Caki2 (cell line): ENCODE measurements at regions not wholly inside any gene's neighbourhood (a gene's known extent, or its start where the extent isn't known, plus 50 kb on each side); places are given as distances from the start of the nearest gene placed in this dataset.

Experiments
- DNase-seq: peaks from one replicate; pipeline ENCODE4 v3.0.0-alpha.2; 2015; ENCODE audit warnings: low read depth
- in situ Hi-C: cut with HindIII; loops from 2 replicates; pipeline ENCODE4 v1.10.0; 2016; ENCODE audit warnings: low sequenced_read_pairs, low pct_unique_long_range_greater_than_20kb, mixed read lengths

GRCh38 chr5:68646144-68646543, 430.6 kb downstream of the PIK3R1 start:
- in situ Hi-C loops: no loop called here
- no peak for DNase-seq

- in situ Hi-C loops: no loop called here
Measured at GRCh38 chr5:68647743-68648142, 432.2 kb downstream of the PIK3R1 start.

GRCh38 chr5:68648944-68649857, 433.6 kb downstream of the PIK3R1 start:
- in situ Hi-C loops: no loop called here
- no peak for DNase-seq

More at GRCh38 chr5:68647743-68648142, 432.2 kb downstream of the PIK3R1 start:
- DNase-seq: no peak

- peak; percentile 27 for DNase-seq
- in situ Hi-C loops: no loop called here
Measured at GRCh38 chr5:68652534-68652965, 437.0 kb downstream of the PIK3R1 start.

- no peak for DNase-seq
- in situ Hi-C loops: no loop called here
Measured at GRCh38 chr5:68653471-68653870, 437.9 kb downstream of the PIK3R1 start.

GRCh38 chr5:68657055-68657961, 436.5 kb upstream of the SLC30A5 start:
- DNase-seq: no peak
- in situ Hi-C loops: no loop called here

GRCh38 chr5:68658810-68659372, 434.9 kb upstream of the SLC30A5 start:
- in situ Hi-C loops: no loop called here
- no peak for DNase-seq

GRCh38 chr5:68659881-68660280, 433.9 kb upstream of the SLC30A5 start:
- in situ Hi-C loops: no loop called here
- no peak for DNase-seq

- DNase-seq: no peak
- in situ Hi-C loops: no loop called here
Measured at GRCh38 chr5:68661237-68661636, 432.6 kb upstream of the SLC30A5 start.

- in situ Hi-C loops: no loop called here
- DNase-seq: no peak
Measured at GRCh38 chr5:68662804-68663307, 431.0 kb upstream of the SLC30A5 start.

- in situ Hi-C loops: no loop called here
- no peak for DNase-seq
Measured at GRCh38 chr5:68669864-68670575, 423.8 kb upstream of the SLC30A5 start.

GRCh38 chr5:68673106-68673822, 420.6 kb upstream of the SLC30A5 start:
- DNase-seq: peak; percentile 74
- in situ Hi-C loops: no loop called here

- in situ Hi-C loops: no loop called here
- DNase-seq: no peak
Measured at GRCh38 chr5:68673823-68674180, 420.0 kb upstream of the SLC30A5 start.

- no peak for DNase-seq
Measured at GRCh38 chr5:68679041-68679440, 414.8 kb upstream of the SLC30A5 start.

GRCh38 chr5:68680366-68680765, 413.4 kb upstream of the SLC30A5 start:
- in situ Hi-C loops: no loop called here
- DNase-seq: no peak

More at GRCh38 chr5:68679041-68679440, 414.8 kb upstream of the SLC30A5 start:
- in situ Hi-C loops: no loop called here

- in situ Hi-C loops: no loop called here
- no peak for DNase-seq
Measured at GRCh38 chr5:68681929-68682328, 411.9 kb upstream of the SLC30A5 start.

- in situ Hi-C loops: no loop called here
- peak; percentile 81 for DNase-seq
Measured at GRCh38 chr5:68682400-68683160, 411.2 kb upstream of the SLC30A5 start.
